OCI-LY3 (cell line): ENCODE measurements at regions not wholly inside any gene's neighbourhood (a gene's known extent, or its start where the extent isn't known, plus 50 kb on each side); places are given as distances from the start of the nearest gene placed in this dataset.

Experiments
- CTCF ChIP-seq: fragments of 200-600, 300-600 bp; sonication (generic); IDR thresholded peaks from 2 replicates; pipeline ENCODE4 v1.5.1; 2014; ENCODE audit warnings: antibody characterized with exemption, low read length, low read depth
- EZH2phosphoT487 ChIP-seq: fragments of 200-600 bp; shearing (Covaris generic); IDR thresholded peaks from 2 replicates; pipeline ENCODE4 v1.6.1; 2018; ENCODE audit warnings: antibody characterized with exemption, mixed run types, low read depth

GRCh38 chr6:170151321-170151771 lies 139.5 kb downstream of the DLL1 start:
- TF ChIP-seq CTCF: no peak
- no peak for TF ChIP-seq EZH2phosphoT487
